Activated CD4-positive, alpha-beta memory T cell treated with anti-CD3 and anti-CD28 coated beads for 36 hours (primary cell): ENCODE measurements at regions not wholly inside any gene's neighbourhood (a gene's known extent, or its start where the extent isn't known, plus 50 kb on each side); places are given as distances from the start of the nearest gene placed in this dataset.

ENCODE experiments used
- CTCF ChIA-PET: fragments of 350-600 bp; sonication (Branson Sonifier 250); formaldehyde crosslinking; loops from one replicate; lab custom pipeline; 2021; ENCODE audit warnings: antibody characterized with exemption, inconsistent platforms; lab: Charles Lee
- POLR2A ChIA-PET: fragments of 350-600 bp; sonication (Branson Sonifier 250); formaldehyde crosslinking; loops from one replicate; lab custom pipeline; 2021; ENCODE audit warnings: antibody characterized with exemption; lab: Charles Lee
- DNase-seq: peaks from one replicate; pipeline ENCODE4 v3.0.0-alpha.2; 2020
- H3K27ac Mint-ChIP-seq: one replicate; pipeline ENCODE4 v1.8.0; 2021; ENCODE audit warnings: mixed read lengths
- H3K27me3 Mint-ChIP-seq: one replicate; pipeline ENCODE4 v1.8.0; 2021; ENCODE audit warnings: mixed read lengths
- H3K36me3 Mint-ChIP-seq: one replicate; pipeline ENCODE4 v1.8.0; 2021; ENCODE audit warnings: mixed read lengths
- H3K4me1 Mint-ChIP-seq: one replicate; pipeline ENCODE4 v1.8.0; 2021; ENCODE audit warnings: low read depth, mixed read lengths
- H3K4me3 Mint-ChIP-seq: one replicate; pipeline ENCODE4 v1.8.0; 2021; ENCODE audit warnings: mild to moderate bottlenecking, mixed read lengths
- H3K9me3 Mint-ChIP-seq: one replicate; pipeline ENCODE4 v1.8.0; 2021; ENCODE audit warnings: mixed read lengths
- intact Hi-C: fragments of 100-400 bp; cut with micrococcal nuclease; formaldehyde crosslinking; loops from one replicate; pipeline ENCODE4 v1.15.1; 2023

DNA sequence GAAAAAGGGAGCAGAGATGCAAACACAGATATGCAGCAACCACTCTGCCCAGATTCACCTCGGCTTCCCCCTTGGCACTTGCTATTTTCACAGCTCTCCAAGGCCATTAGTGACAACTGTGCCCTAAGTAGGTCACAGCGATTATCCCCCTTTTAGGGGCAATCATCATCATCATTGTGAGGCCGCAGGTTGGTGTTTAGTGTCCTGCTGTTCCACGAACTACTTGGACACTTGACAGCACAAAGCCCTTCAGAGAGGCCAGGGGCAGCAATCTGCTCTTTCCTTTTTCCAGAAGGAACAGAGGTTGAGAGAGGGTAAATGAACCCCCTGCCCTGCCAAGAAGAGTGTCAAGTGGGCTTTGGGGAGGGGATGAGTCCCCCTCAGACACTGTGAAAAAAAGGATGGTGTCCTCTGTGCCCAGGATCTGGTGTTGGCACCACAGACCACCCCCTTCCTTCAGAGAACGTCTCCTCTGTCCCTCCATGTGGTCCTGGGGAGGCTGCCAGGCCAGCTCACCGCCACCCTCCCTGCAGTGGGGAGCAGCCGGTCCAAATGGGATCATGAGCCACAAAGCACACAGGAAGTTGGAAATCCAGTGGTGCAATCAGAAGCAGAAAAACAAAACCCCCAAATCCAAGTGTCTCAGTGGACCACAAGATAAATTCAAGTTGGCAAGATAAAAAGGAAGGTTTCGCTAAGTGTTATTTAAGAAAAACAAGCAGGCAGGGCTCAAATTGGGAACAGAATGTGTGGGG lies 78.4 kb upstream of the MED9 start:
- no peaks in the 10 kb centered on the region for H3K36me3 Mint-ChIP-seq
- POLR2A ChIA-PET: no interaction called here
- H3K4me1 Mint-ChIP-seq: peaks cover 15% of the 10 kb centered on the region
- intact Hi-C loops: no loop called here
- CTCF ChIA-PET: no interaction called here
- no peaks in the 10 kb centered on the region for H3K9me3 Mint-ChIP-seq
- no peaks in the 10 kb centered on the region for H3K27me3 Mint-ChIP-seq
- DNase-seq: no peak
- H3K27ac Mint-ChIP-seq: no peak overlapping the region
- H3K4me3 Mint-ChIP-seq: no peak overlapping the region

DNA sequence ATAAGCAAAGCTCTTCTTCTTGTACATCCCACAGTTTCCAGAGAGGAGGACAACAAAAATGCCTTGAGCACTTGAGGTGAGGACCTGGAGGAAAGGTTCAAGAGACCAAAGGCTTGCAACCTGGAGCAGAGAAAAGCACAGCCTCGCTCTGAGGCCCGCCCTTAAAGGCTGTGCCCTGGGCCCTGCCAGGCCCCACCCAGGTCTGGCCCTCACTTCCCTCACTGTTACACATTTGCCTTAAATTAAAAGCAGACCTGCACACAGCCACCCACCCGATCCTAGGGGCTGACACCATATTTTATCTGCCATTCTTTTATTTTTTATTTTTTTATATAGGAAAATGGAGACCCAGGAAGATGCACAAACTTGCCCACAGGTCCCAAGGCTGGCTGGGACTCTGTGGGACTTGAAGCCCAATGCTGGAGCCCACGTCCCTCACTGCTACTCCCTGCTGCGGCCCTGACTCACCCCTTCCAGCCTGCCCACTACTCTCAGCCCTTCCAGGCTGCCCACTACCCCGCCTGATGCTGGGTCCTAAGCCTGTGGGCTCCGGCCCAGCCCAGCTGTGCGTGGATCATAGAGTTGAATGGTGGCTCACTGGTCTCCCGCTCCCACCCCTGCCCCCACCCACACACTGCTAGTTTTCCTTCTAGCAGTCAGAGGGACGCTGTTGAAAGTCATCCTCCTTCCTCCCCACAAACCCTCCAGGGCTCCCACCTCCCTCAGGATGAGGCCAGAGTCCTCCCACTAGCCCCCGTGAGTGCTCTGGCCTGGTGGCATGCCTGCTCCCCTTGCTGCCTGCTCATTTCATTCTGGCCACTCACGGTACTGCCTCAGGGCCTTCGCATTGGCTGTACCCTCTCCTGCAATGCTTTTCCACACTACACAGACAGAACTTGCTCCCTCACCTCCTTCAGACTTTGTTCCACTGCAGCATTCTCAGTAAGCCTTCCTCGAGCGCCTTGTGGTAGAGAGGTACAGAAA lies 77.6 kb upstream of the MED9 start:
- H3K4me1 Mint-ChIP-seq: peaks cover 24% of the 10 kb centered on the region
- ChIA-PET POLR2A (no interaction called here), CTCF (no interaction called here)
- intact Hi-C loops: no loop called here
- no peak overlapping the region for H3K27ac Mint-ChIP-seq
- H3K27me3 Mint-ChIP-seq: no peaks in the 10 kb centered on the region
- DNase-seq: no peak
- no peaks in the 10 kb centered on the region for H3K36me3 Mint-ChIP-seq
- H3K4me3 Mint-ChIP-seq: no peak overlapping the region
- H3K9me3 Mint-ChIP-seq: no peaks in the 10 kb centered on the region

DNA sequence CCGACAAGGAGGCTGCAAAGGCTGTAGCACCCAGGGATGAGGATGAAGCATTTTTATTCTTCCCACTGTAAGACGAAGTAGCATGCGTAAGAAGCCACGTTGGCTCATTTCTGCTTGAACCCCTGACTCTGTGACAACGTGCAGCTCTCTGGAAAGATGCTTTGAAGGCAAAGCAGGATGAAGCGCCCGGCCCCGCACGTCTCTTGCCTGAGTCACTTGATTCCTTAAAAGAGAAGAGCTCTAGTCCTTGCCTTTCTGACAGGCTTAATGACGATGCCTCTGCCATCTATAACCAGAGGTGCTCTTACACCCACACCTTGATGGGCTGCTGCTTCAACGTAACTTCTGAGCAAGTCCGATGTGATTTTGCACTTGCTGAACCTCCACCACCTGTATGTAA lies 76.7 kb upstream of the MED9 start:
- Mint-ChIP-seq H3K27ac (no peak overlapping the region), H3K4me1 (peaks cover 32% of the 10 kb centered on the region), H3K36me3 (no peaks in the 10 kb centered on the region), H3K4me3 (no peak overlapping the region), H3K9me3 (no peaks in the 10 kb centered on the region), H3K27me3 (no peaks in the 10 kb centered on the region)
- DNase-seq: no peak
- ChIA-PET POLR2A (no interaction called here), CTCF (no interaction called here)
- intact Hi-C loops: no loop called here

DNA sequence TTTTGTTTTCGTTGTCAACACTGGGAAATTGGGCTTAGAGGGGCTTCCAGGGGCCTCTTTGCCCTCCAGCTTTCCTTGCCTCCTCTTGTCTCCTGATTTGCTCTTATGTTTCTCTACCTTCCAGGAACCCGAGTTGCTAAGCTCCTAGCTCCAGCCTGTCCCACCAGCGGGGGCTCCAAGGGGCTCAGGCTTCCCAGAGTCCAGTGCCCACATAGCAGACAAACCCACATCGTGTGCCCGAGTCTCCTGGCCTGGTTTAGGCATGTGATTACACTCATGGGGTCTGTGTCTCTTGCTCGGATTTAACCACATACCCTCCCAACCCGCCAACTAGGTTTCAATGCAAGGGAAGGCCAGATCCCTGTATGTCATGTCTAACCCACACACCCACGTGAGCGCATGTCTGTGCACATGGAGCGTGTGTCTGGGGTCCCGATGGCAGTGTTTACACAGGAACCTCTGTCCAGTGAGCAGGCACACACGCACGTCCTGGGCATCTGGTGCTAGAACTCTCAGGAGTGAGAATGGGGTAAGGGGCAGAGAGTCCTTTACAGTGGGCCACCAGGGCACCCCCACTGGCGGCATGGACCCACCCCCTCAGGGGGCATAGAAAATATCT lies 76.1 kb upstream of the MED9 start:
- POLR2A ChIA-PET: no interaction called here
- Mint-ChIP-seq H3K4me3 (no peak overlapping the region), H3K27me3 (no peaks in the 10 kb centered on the region), H3K36me3 (no peaks in the 10 kb centered on the region), H3K4me1 (peaks cover 35% of the 10 kb centered on the region), H3K9me3 (no peaks in the 10 kb centered on the region), H3K27ac (no peak overlapping the region)
- DNase-seq: no peak
- intact Hi-C loops: no loop called here
- CTCF ChIA-PET: no interaction called here

DNA sequence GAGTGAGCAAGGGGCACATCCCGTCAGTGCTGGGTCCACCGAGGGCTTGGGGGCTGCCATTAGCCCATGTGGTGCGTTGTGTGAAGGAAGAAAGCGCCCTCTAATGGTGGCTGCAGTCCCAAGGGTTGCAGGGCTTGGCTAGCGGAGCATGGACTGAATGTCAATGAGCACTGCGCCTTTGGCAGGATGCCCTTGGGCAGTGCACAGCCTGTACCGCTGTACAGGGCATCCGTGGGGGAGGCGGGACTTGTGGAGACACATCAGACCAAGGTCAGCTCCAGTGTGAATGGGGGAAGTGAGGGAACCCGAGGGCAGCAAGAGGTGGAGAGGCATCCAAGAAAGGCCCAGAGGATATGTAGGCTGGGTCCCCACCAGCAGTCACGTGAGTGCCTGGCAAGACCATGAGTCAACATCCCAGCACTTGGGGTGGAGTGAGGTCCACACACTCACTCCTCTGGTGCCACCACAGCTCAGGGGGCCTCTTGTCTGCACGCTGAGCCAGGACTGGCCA lies 75.5 kb upstream of the MED9 start:
- Mint-ChIP-seq H3K27me3 (no peaks in the 10 kb centered on the region), H3K9me3 (no peaks in the 10 kb centered on the region), H3K36me3 (no peaks in the 10 kb centered on the region), H3K4me1 (peaks cover 36% of the 10 kb centered on the region), H3K27ac (no peak overlapping the region), H3K4me3 (no peak overlapping the region)
- ChIA-PET CTCF (no interaction called here), POLR2A (no interaction called here)
- peak; percentile 18 for DNase-seq
- intact Hi-C loops: no loop called here

DNA sequence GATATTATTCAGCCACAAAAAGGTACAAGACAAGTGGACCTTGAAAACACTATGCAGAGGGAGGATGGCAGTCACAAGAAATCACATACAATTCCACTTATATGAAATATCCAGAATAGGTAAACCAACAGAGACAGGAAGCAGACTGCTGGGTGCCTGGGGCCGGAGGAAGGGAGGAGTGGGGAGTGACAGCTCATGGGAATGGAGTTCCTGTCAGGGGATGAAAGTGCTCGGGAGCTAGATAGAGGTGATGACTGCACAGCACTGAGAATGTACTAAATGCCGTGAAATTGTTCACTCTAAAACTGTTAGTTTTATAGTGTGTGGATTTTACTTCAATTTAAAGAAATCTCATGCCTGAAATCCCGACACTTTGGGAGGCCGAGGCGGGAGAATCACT lies 74.2 kb upstream of the MED9 start:
- POLR2A ChIA-PET: no interaction called here
- peaks cover 39% of the 10 kb centered on the region for H3K4me1 Mint-ChIP-seq

DNA sequence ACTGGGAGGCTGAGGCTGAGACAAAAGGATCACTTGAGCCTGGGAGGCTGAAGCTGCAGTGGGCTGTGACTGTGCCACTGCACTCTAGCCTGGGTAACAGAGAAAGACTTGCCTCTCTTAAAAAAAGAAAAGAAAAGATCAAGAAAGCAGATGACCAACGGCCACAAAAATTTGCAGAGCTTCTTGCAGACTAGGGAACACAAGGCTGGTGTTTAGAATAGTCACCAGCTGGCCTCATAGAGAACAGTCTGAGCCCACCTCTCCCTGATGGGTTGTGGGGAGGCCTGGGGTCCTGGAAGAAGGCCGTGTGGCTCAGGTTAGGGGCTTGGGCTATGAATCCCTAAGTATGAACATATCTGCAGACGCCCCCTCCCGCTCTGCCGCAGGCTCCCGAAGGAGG lies 73.7 kb upstream of the MED9 start:
- POLR2A ChIA-PET: no interaction called here
- Mint-ChIP-seq H3K9me3 (no peaks in the 10 kb centered on the region), H3K27ac (no peak overlapping the region), H3K4me1 (peaks cover 41% of the 10 kb centered on the region), H3K4me3 (no peak overlapping the region), H3K27me3 (no peaks in the 10 kb centered on the region), H3K36me3 (no peaks in the 10 kb centered on the region)
- intact Hi-C loops: no loop called here
- CTCF ChIA-PET: interaction anchor here (1.1 kb wide), 1 partner anchor 10 kb away, joined by 3 read pairs; no protein-coding TSS in a partner anchor
- no peak for DNase-seq

More for the DNA sequence above, 74.2 kb upstream of the MED9 start:
- no peak for DNase-seq
- no peak overlapping the region for H3K4me3 Mint-ChIP-seq
- no peak overlapping the region for H3K27ac Mint-ChIP-seq
- H3K27me3 Mint-ChIP-seq: no peaks in the 10 kb centered on the region
- CTCF ChIA-PET: interaction anchor here (1.1 kb wide), 1 partner anchor 10 kb away, joined by 3 read pairs; no protein-coding TSS in a partner anchor
- no peaks in the 10 kb centered on the region for H3K36me3 Mint-ChIP-seq
- no peaks in the 10 kb centered on the region for H3K9me3 Mint-ChIP-seq
- intact Hi-C loops: no loop called here

DNA sequence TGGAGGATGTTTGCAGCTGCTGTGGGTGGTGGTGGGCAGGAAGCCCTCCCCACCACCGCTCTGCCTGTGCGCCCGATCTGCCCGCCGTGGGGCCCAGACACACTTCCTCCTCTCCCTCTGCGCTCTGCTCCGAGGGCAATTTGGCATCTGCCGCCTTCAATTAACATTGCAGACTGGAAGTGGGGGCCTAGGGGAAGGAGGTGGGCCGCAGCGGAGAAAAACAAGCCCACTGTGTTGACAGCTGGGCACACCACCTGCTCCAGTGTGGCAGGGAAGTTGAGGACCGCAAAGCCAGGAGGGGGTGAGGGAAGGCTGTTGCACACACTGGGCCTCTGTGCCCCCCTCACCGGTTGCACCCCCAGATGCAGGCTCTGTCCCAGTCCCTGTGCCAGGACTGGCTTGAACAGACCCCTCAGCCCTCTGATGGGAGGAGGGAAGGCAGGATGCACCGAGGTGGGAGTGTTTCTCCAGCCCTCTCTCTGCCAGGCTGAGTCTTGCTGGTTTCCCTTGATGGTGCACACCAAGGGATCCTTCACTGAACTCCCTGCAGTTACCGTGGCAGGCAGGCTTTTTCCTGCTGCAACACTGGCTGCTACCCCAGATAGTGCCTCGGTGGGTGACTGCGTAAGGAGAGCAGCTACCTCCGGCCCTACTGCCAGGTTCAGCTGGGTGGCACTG lies 72.8 kb upstream of the MED9 start:
- Mint-ChIP-seq H3K4me3 (peak overlapping the region; percentile 5), H3K27ac (peak overlapping the region; percentile 82), H3K9me3 (no peaks in the 10 kb centered on the region), H3K36me3 (no peaks in the 10 kb centered on the region), H3K27me3 (no peaks in the 10 kb centered on the region), H3K4me1 (peaks cover 51% of the 10 kb centered on the region)
- peak; percentile 64 for DNase-seq
- CTCF ChIA-PET: no interaction called here
- POLR2A ChIA-PET: no interaction called here
- intact Hi-C loops: no loop called here

DNA sequence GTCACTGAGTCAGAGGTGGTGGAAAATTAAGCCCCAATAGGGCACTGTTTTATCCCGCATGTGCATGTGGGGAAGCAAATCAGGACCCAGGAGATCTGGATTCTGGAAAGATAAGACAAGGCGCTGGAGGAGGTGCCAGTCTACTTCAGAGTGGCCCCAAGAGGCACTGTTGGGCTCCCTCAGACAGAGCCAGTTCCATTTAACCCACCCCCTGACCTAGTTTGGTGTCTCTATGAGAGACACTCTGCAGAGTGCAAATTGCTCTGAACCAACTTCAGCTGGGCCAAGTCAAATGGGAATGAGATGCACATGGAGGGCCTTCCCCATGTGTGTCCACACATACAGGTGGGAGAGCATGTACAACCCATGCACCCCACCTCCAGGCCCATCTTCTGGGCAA lies 71.1 kb upstream of the MED9 start:
- Mint-ChIP-seq H3K4me3 (no peak overlapping the region), H3K27me3 (no peaks in the 10 kb centered on the region), H3K9me3 (no peaks in the 10 kb centered on the region), H3K27ac (no peak overlapping the region), H3K4me1 (peaks cover 53% of the 10 kb centered on the region), H3K36me3 (no peaks in the 10 kb centered on the region)
- ChIA-PET CTCF (interaction anchor here (0.8 kb wide), 1 partner anchor 91 kb away, joined by 3 read pairs; no protein-coding TSS in a partner anchor), POLR2A (no interaction called here)
- no peak for DNase-seq
- intact Hi-C loops: no loop called here

DNA sequence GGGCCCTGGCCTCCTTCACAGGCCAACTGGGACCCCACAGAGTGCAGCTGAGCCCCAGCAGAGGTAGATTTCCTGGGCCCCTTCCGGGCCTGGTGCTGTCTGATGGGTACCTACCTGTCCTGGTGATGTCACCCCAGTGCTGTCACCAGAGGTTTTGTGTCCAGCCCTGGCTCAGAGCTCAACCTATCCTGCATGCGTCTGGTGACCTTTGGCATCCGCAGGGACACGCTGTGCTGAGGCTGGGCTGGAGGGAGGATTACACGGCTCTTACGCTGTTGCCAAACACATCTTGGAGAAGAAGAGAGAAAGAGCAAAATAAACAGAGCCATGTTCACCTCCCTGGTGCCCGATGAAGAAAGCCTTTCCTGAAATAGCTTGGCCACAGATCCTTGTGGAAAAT lies 70.6 kb upstream of the MED9 start:
- no peak for DNase-seq
- CTCF ChIA-PET: interaction anchor here (0.8 kb wide), 1 partner anchor 91 kb away, joined by 3 read pairs; no protein-coding TSS in a partner anchor
- H3K4me1 Mint-ChIP-seq: peaks cover 50% of the 10 kb centered on the region
- POLR2A ChIA-PET: no interaction called here
- no peaks in the 10 kb centered on the region for H3K9me3 Mint-ChIP-seq
- H3K36me3 Mint-ChIP-seq: no peaks in the 10 kb centered on the region
- no peak overlapping the region for H3K27ac Mint-ChIP-seq
- intact Hi-C loops: no loop called here
- no peak overlapping the region for H3K4me3 Mint-ChIP-seq
- H3K27me3 Mint-ChIP-seq: no peaks in the 10 kb centered on the region

DNA sequence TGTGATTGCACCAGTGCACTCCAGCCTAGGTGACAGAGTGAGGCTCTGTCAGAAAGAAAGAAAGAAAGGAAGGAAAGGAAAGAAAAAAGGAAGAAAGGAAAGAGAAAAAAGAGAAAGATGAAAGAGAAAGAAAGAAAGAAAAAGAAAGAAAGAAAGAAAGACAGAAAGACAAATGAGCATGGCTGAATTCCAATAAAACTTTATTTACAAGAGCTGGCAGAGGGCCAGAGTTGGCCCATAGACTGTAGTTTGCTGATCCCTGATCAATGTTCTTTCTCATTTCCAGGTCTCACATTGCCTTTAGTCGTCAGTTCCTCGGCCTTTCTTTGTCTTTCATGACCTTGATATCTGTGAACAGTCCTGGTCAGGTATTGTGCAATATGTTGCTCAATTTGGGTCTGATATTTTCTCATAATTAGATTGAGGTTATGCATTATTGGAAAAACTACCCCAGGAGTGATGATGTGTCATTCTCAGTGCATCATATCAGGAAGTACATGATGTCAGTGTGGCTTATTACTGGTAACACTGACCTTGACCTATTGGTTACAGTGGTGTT lies 68.5 kb upstream of the MED9 start:
- ChIA-PET CTCF (interaction anchor here (1.3 to 2.7 kb wide), 2 partner anchors 17 to 57 kb away, joined by 3 to 8 read pairs; no protein-coding TSS in a partner anchor), POLR2A (no interaction called here)
- peaks cover 45% of the 10 kb centered on the region for H3K4me1 Mint-ChIP-seq
- no peaks in the 10 kb centered on the region for H3K9me3 Mint-ChIP-seq
- intact Hi-C loops: loop anchor here (1.0 kb wide), 1 partner anchor 8 kb away; no protein-coding TSS in a partner anchor
- DNase-seq: no peak
- no peak overlapping the region for H3K4me3 Mint-ChIP-seq
- no peaks in the 10 kb centered on the region for H3K36me3 Mint-ChIP-seq
- H3K27me3 Mint-ChIP-seq: peaks cover 4% of the 10 kb centered on the region
- H3K27ac Mint-ChIP-seq: no peak overlapping the region
